K562 (cell line): ENCODE measurements at regions not wholly inside any gene's neighbourhood (a gene's known extent, or its start where the extent isn't known, plus 50 kb on each side); places are given as distances from the start of the nearest gene placed in this dataset.

Experiments used
- ATAC-seq: fragments of 200-7000 bp; cut with Tn5 transposase; 3 replicates; pipeline ENCODE4 v1.9.1; 2020; ENCODE audit warnings: moderate library complexity
- BruUV-seq: library from RNA; stranded (reverse); fragments of 400-500 nt; replicated peaks from 2 replicates; lab custom pipeline; 2021; lab: Mats Ljungman, UMichigan
- CTCF ChIA-PET: fragments of 300-600 bp; formaldehyde crosslinking; extraction: SDS; loops from one replicate; lab custom pipeline; 2021; ENCODE audit warnings: low intra/inter-chr PET ratio; lab: Yijun Ruan, JAX
- POLR2A ChIA-PET: fragments of 300-600, 350-650 bp; sonication (Branson Sonifier 250); formaldehyde crosslinking; extraction: SDS; loops from one replicate; lab custom pipeline; 2021; ENCODE audit warnings: antibody characterized with exemption, inconsistent platforms; lab: Yijun Ruan, JAX
- DNase-seq, 4 experiments: peaks; one replicate each; pipeline versions ENCODE4 v3.0.0 to v3.0.0-alpha.2; 2011 to 2018; ENCODE audit warnings: low spot score in 3 of 4, mixed read lengths in 3 of 4; ENCODE audit errors: extremely low read depth in 1 of 4
- FAIRE-seq: peaks from 2 replicates; lab custom pipeline; 2011; peaks lifted over from hg19 to GRCh38; lab: Jason Lieb, UNC
- H2AFZ ChIP-seq: 2 replicates; pipeline ENCODE4 v1.6.0; 2011; ENCODE audit warnings: low read depth, low read length, control low read depth, inconsistent platforms
- H3K27ac ChIP-seq: fragments of 200-600 bp; 3 replicates; pipeline ENCODE4 v1.8.0; 2011; ENCODE audit warnings: low read depth, mild to moderate bottlenecking, control low read depth, inconsistent platforms, low read length, moderate library complexity, mixed read lengths; ENCODE audit errors: extremely low read depth
- H3K27me3 ChIP-seq, 2 experiments: fragments of 300-600 bp in 1 of 2; 2 replicates in 1 of 2; 3 replicates in 1 of 2; pipeline versions ENCODE4 v1.6.0 to v1.8.0; 2011; ENCODE audit warnings: inconsistent platforms in 2 of 2, low read length in 2 of 2, mild to moderate bottlenecking in 1 of 2, mixed read lengths in 1 of 2, moderate library complexity in 1 of 2; ENCODE audit not compliant: control insufficient read depth in 2 of 2, insufficient read depth in 2 of 2
- H3K36me3 ChIP-seq: fragments of 300-600 bp; 3 replicates; pipeline ENCODE4 v1.8.0; 2011; ENCODE audit warnings: mild to moderate bottlenecking, low read length, inconsistent platforms; ENCODE audit not compliant: control insufficient read depth, insufficient read depth
- H3K4me1 ChIP-seq, 2 experiments: fragments of 200-600 bp in 1 of 2; replicated peaks in 1 of 2; 2 replicates in 1 of 2; 3 replicates in 1 of 2; pipeline versions ENCODE4 v1.5.1 to v1.8.0; 2011; ENCODE audit warnings: inconsistent platforms in 2 of 2, low read length in 2 of 2, mild to moderate bottlenecking in 1 of 2, mixed read lengths in 1 of 2, moderate library complexity in 1 of 2; ENCODE audit not compliant: control insufficient read depth in 2 of 2, insufficient read depth in 2 of 2
- H3K4me2 ChIP-seq: 2 replicates; pipeline ENCODE4 v1.6.1; 2011; ENCODE audit warnings: low read length, control low read depth, inconsistent platforms, mixed read lengths; ENCODE audit not compliant: insufficient read depth
- H3K4me3 ChIP-seq: fragments of 200-600 bp; sonication (generic), shearing (Covaris generic); 2 replicates; pipeline ENCODE4 v1.5.1; 2016; ENCODE audit warnings: control low read depth, inconsistent platforms
- H3K79me2 ChIP-seq: fragments of 200-600 bp; 3 replicates; pipeline ENCODE4 v1.8.0; 2011; ENCODE audit warnings: low read length, inconsistent platforms; ENCODE audit not compliant: control insufficient read depth, insufficient read depth
- H3K9ac ChIP-seq, 2 experiments: 2 replicates each; pipeline versions ENCODE4 v1.6.0 to v1.6.1; 2011; ENCODE audit warnings: low read depth in 2 of 2, low read length in 2 of 2, control low read depth in 1 of 2, inconsistent platforms in 1 of 2, mild to moderate bottlenecking in 1 of 2, mixed read lengths in 1 of 2; ENCODE audit not compliant: insufficient read depth in 1 of 2
- H3K9me1 ChIP-seq: one replicate; pipeline ENCODE4 v1.6.0; 2011; ENCODE audit warnings: inconsistent platforms, mild to moderate bottlenecking, low read length, moderate library complexity; ENCODE audit not compliant: control insufficient read depth, insufficient read depth
- H3K9me3 ChIP-seq: replicated peaks from 2 replicates; pipeline ENCODE4 v1.5.1; 2011; ENCODE audit warnings: low read depth, low read length, inconsistent platforms; ENCODE audit not compliant: control insufficient read depth, insufficient read depth
- H4K20me1 ChIP-seq: replicated peaks from 2 replicates; pipeline ENCODE4 v1.6.1; 2011; ENCODE audit warnings: low read length, inconsistent platforms, mixed read lengths; ENCODE audit not compliant: control insufficient read depth, insufficient read depth
- ARID2 ChIP-seq: fragments of 450-650 bp; IDR thresholded peaks from 2 replicates; pipeline ENCODE4 v1.6.1; 2017; ENCODE audit warnings: antibody characterized with exemption, mild to moderate bottlenecking
- BRF1 ChIP-seq: IDR thresholded peaks from 3 replicates; pipeline ENCODE4 v1.6.1; 2011; ENCODE audit warnings: borderline replicate concordance, mild to moderate bottlenecking; ENCODE audit not compliant: insufficient read length; ENCODE audit errors: extremely low read depth
- CBFA2T3 ChIP-seq: fragments of 450-650 bp; IDR thresholded peaks from 2 replicates; pipeline ENCODE4 v1.6.1; 2017
- EP300 ChIP-seq: IDR thresholded peaks from 2 replicates; pipeline ENCODE4 v1.6.1; 2012; ENCODE audit warnings: low read length, improper control_type of control experiment
- GTF2A2 ChIP-seq: IDR thresholded peaks from 2 replicates; pipeline ENCODE4 v1.6.1; 2016; ENCODE audit warnings: mild to moderate bottlenecking, missing genetic modification characterization, missing compliant biosample characterization
- KDM5B ChIP-seq: fragments of 200-600 bp; sonication (generic); IDR thresholded peaks from 2 replicates; pipeline ENCODE4 v1.6.1; 2012; ENCODE audit warnings: low read depth, mild to moderate bottlenecking, moderate library complexity, low read length, control low read depth, inconsistent platforms; ENCODE audit not compliant: insufficient replicate concordance
- MECOM ChIP-seq: fragments of 250-450 bp; sonication (Bioruptor Pico); IDR thresholded peaks from 2 replicates; pipeline ENCODE4 v1.8.0; 2022; ENCODE audit warnings: inconsistent platforms
- NFE2L1 ChIP-seq: fragments of 450-650 bp; IDR thresholded peaks from 2 replicates; pipeline ENCODE4 v1.6.1; 2016; ENCODE audit warnings: missing genetic modification characterization, low read depth, mild to moderate bottlenecking, missing compliant biosample characterization, moderate library complexity, borderline replicate concordance
- NFRKB ChIP-seq: fragments of 450-650 bp; IDR thresholded peaks from 2 replicates; pipeline ENCODE4 v1.6.1; 2016; ENCODE audit warnings: low read depth
- NRF1 ChIP-seq, 2 experiments: fragments of 450-650 bp; IDR thresholded peaks in 1 of 2; conservative IDR thresholded peaks in 1 of 2; 2 replicates each; pipeline ENCODE4 v1.6.1; 2014; ENCODE audit warnings: mild to moderate bottlenecking in 2 of 2
- ZC3H11A ChIP-seq: IDR thresholded peaks from 2 replicates; pipeline ENCODE4 v1.6.1; 2012; ENCODE audit warnings: low read depth, low read length, improper control_type of control experiment
- ZEB2 ChIP-seq: fragments of 450-650 bp; IDR thresholded peaks from 2 replicates; pipeline ENCODE4 v1.6.1; 2016
- ZFPM2 ChIP-seq: fragments of 250-450 bp; sonication (Bioruptor Pico); IDR thresholded peaks from 2 replicates; pipeline ENCODE4 v1.5.1; 2022; ENCODE audit warnings: mild to moderate bottlenecking
- ZFX ChIP-seq: sonication (generic); formaldehyde crosslinking; IDR thresholded peaks from 2 replicates; pipeline ENCODE4 v1.8.0; 2022; ENCODE audit warnings: mild to moderate bottlenecking, missing genetic modification reagents, moderate library complexity
- ZNF224 ChIP-seq: sonication (generic); formaldehyde crosslinking; IDR thresholded peaks from 2 replicates; pipeline ENCODE4 v1.8.0; 2022; ENCODE audit warnings: mild to moderate bottlenecking, missing genetic modification reagents
- WGBS: fragments of 100-300 bp; shearing (Covaris generic); methylation state at CpG from one replicate; pipeline ENCODE4 v1.1.6; 2016; ENCODE audit warnings: low coverage, mixed read lengths; ENCODE audit not compliant: insufficient coverage; ENCODE audit errors: missing lambda C conversion rate; 5-methylcytosine and 5-hydroxymethylcytosine counted together
- in situ Hi-C: fragments of 300-500 bp; cut with MboI; formaldehyde crosslinking; loops from 4 replicates; pipeline ENCODE4 v1.15.0; 2018; ENCODE audit warnings: inconsistent platforms, mixed read lengths
- intact Hi-C: fragments of 100-400 bp; cut with micrococcal nuclease; formaldehyde crosslinking; loops from 2 replicates; pipeline ENCODE4 v1.14.2; 2022
- TF ChIP-seq, protein P1 (sequence below): sonication (generic); formaldehyde crosslinking; IDR thresholded peaks from 2 replicates; pipeline ENCODE4 v1.8.1; 2023; ENCODE audit warnings: missing genetic modification reagents, mild to moderate bottlenecking, borderline replicate concordance
- TF ChIP-seq, protein P2 (sequence below), 2 experiments: IDR thresholded peaks; 2 replicates each; pipeline ENCODE4 v1.6.1; 2011; ENCODE audit warnings: borderline replicate concordance in 1 of 2, control low read depth in 1 of 2, low read depth in 1 of 2, low read length in 1 of 2, mild to moderate bottlenecking in 1 of 2, mixed read lengths in 1 of 2, moderate library complexity in 1 of 2; ENCODE audit not compliant: insufficient read depth in 1 of 2, insufficient read length in 1 of 2, poor library complexity in 1 of 2, severe bottlenecking in 1 of 2; ENCODE audit errors: extremely low read depth in 1 of 2
- TF ChIP-seq, protein P3 (sequence below): fragments of 450-650 bp; formaldehyde crosslinking; IDR thresholded peaks from 2 replicates; pipeline ENCODE4 v1.4.0; 2020; ENCODE audit warnings: mild to moderate bottlenecking, moderate library complexity

DNA sequence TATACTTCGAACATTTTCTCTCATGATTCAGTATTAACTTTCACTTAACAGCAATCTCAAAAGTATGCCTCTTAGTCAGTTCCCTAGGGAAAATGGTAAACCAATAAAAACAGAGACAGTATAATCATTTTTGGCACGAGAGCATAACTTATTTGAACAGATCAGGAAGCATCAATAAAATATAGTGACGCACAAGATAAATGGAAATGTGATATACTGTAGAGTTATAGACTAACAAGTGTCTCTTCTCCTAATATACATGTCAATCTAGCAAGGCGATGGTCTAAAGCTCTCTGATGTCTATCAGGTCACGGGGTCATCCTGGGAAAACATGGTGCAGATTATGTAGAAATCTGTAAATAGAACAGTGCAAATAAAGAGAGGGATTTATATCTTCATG, 131.6 kb downstream of the HGF start:
- Histone ChIP-seq H2AFZ (no peak overlapping the region), H3K27ac (no peak overlapping the region), H3K4me2 (no peak overlapping the region), H3K36me3 (no peaks in the 10 kb centered on the region), H3K79me2 (no peaks in the 10 kb centered on the region), H4K20me1 (no peaks in the 10 kb centered on the region), H3K9me1 (no peaks in the 10 kb centered on the region), H3K4me1 (no peaks in the 10 kb centered on the region), H3K27me3 (no peaks in the 10 kb centered on the region), H3K9me3 (no peaks in the 10 kb centered on the region; the same call in 1 of the 2 replicates), H3K4me3 (no peak overlapping the region), H3K9ac (no peak overlapping the region)
- intact Hi-C loops (loop anchor here (5.0 kb wide), 1 partner anchor 51 kb away; no protein-coding TSS in a partner anchor), in situ Hi-C loops (no loop called here)
- ChIA-PET CTCF (no interaction called here), POLR2A (no interaction called here)
- under 1% methylated on average over 5 of the region's 5 CpGs for WGBS
- ATAC-seq (no peak), FAIRE-seq (no peak), DNase-seq (no peak)
- no TSS peak for BruUV-seq
- TF ChIP-seq KDM5B (no peak), BRF1 (no peak), ZFX (CRISPR knock-in tag) (no peak), ZNF224 (CRISPR knock-in tag) (no peak), CBFA2T3 (no peak), NRF1 (conservative IDR thresholded peaks at IDR 0.05 in 1 of 2, IDR thresholded peaks at IDR 0.05 in 1 of 2) (no peak), ZC3H11A (no peak), ZEB2 (no peak), ARID2 (no peak), GTF2A2 (no peak), NFE2L1 (tag) (no peak), MECOM (CRISPR knock-in tag) (no peak), ZFPM2 (CRISPR knock-in tag) (no peak), NFRKB (no peak), EP300 (no peak)
- TF ChIP-seq, protein P1, sequence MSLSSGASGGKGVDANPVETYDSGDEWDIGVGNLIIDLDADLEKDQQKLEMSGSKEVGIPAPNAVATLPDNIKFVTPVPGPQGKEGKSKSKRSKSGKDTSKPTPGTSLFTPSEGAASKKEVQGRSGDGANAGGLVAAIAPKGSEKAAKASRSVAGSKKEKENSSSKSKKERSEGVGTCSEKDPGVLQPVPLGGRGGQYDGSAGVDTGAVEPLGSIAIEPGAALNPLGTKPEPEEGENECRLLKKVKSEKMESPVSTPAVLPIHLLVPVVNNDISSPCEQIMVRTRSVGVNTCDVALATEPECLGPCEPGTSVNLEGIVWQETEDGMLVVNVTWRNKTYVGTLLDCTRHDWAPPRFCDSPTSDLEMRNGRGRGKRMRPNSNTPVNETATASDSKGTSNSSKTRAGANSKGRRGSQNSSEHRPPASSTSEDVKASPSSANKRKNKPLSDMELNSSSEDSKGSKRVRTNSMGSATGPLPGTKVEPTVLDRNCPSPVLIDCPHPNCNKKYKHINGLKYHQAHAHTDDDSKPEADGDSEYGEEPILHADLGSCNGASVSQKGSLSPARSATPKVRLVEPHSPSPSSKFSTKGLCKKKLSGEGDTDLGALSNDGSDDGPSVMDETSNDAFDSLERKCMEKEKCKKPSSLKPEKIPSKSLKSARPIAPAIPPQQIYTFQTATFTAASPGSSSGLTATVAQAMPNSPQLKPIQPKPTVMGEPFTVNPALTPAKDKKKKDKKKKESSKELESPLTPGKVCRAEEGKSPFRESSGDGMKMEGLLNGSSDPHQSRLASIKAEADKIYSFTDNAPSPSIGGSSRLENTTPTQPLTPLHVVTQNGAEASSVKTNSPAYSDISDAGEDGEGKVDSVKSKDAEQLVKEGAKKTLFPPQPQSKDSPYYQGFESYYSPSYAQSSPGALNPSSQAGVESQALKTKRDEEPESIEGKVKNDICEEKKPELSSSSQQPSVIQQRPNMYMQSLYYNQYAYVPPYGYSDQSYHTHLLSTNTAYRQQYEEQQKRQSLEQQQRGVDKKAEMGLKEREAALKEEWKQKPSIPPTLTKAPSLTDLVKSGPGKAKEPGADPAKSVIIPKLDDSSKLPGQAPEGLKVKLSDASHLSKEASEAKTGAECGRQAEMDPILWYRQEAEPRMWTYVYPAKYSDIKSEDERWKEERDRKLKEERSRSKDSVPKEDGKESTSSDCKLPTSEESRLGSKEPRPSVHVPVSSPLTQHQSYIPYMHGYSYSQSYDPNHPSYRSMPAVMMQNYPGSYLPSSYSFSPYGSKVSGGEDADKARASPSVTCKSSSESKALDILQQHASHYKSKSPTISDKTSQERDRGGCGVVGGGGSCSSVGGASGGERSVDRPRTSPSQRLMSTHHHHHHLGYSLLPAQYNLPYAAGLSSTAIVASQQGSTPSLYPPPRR (CRISPR knock-in tag): no peak
- TF ChIP-seq, protein P2, sequence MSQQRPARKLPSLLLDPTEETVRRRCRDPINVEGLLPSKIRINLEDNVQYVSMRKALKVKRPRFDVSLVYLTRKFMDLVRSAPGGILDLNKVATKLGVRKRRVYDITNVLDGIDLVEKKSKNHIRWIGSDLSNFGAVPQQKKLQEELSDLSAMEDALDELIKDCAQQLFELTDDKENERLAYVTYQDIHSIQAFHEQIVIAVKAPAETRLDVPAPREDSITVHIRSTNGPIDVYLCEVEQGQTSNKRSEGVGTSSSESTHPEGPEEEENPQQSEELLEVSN (IDR thresholded peaks at IDR 0.05; ENCODE audit: borderline replicate concordance in 1 of 2, extremely low read depth in 1 of 2, insufficient read depth in 1 of 2, insufficient read length in 1 of 2, low read depth in 1 of 2, low read length in 1 of 2, poor library complexity in 1 of 2, severe bottlenecking in 1 of 2): no peak
- TF ChIP-seq, protein P3, sequence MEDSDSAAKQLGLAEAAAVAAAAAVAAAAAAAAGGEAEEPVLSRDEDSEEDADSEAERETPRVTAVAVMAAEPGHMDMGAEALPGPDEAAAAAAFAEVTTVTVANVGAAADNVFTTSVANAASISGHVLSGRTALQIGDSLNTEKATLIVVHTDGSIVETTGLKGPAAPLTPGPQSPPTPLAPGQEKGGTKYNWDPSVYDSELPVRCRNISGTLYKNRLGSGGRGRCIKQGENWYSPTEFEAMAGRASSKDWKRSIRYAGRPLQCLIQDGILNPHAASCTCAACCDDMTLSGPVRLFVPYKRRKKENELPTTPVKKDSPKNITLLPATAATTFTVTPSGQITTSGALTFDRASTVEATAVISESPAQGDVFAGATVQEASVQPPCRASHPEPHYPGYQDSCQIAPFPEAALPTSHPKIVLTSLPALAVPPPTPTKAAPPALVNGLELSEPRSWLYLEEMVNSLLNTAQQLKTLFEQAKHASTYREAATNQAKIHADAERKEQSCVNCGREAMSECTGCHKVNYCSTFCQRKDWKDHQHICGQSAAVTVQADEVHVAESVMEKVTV (CRISPR knock-in tag): no peak
